ENCODE measurements at regions not wholly inside any gene's neighbourhood (a gene's known extent, or its start where the extent isn't known, plus 50 kb on each side); places are given as distances from the start of the nearest gene placed in this dataset.

GRCh38 chr3:99570061-99570460, 68.3 kb upstream of the COL8A1 start:
- TF ChIP-seq POLR2A (IDR thresholded peaks at IDR 0.05; ENCODE audit: low read depth, low read length) (no peak), POLR2AphosphoS5 (IDR thresholded peaks at IDR 0.05; ENCODE audit: low read depth, low read length) (no peak), TAF1 (IDR thresholded peaks at IDR 0.05; ENCODE audit: borderline replicate concordance, low read depth, low read length) (no peak)

Data from GM12892 (cell line).